DND-41 (cell line): ENCODE measurements at regions not wholly inside any gene's neighbourhood (a gene's known extent, or its start where the extent isn't known, plus 50 kb on each side); places are given as distances from the start of the nearest gene placed in this dataset.
"Not testable (repeated sequence)": the region's sequence is repeated elsewhere in the genome, so short reads cannot be mapped to it uniquely, and the experiment has no call there.

Experiments
- ATAC-seq: fragments of 200-7000 bp; cut with Tn5 transposase; 3 replicates; pipeline ENCODE4 v1.9.1; 2021; ENCODE audit warnings: low read depth; ENCODE audit not compliant: insufficient read depth
- DNase-seq: peaks from one replicate; pipeline ENCODE4 v3.0.0-alpha.2; 2020
- H2AFZ ChIP-seq: 2 replicates; pipeline ENCODE4 v1.6.0; 2012; ENCODE audit warnings: low read depth, low read length
- H3K27ac ChIP-seq: 2 replicates; pipeline ENCODE4 v1.5.1; 2012; ENCODE audit warnings: low read length, inconsistent platforms
- H3K27me3 ChIP-seq: fragments of 200-600 bp; sonication (generic); 2 replicates; pipeline ENCODE4 v1.6.0; 2012; ENCODE audit warnings: low read length, mild to moderate bottlenecking, inconsistent platforms; ENCODE audit not compliant: insufficient read depth, poor library complexity
- H3K36me3 ChIP-seq: 2 replicates; pipeline ENCODE4 v1.5.1; 2012; ENCODE audit warnings: low read length, inconsistent platforms; ENCODE audit not compliant: insufficient read depth
- H3K4me1 ChIP-seq: 2 replicates; pipeline ENCODE4 v1.5.1; 2012; ENCODE audit warnings: mild to moderate bottlenecking, low read length; ENCODE audit not compliant: insufficient read depth
- H3K4me2 ChIP-seq: 2 replicates; pipeline ENCODE4 v1.6.0; 2012; ENCODE audit warnings: mild to moderate bottlenecking, moderate library complexity, low read length, inconsistent platforms; ENCODE audit not compliant: insufficient read depth
- H3K4me3 ChIP-seq, 2 experiments: fragments of 200-600 bp in 1 of 2; shearing (Covaris generic) in 1 of 2; 2 replicates each; pipeline ENCODE4 v1.5.1; 2012 to 2016; ENCODE audit warnings: inconsistent platforms in 2 of 2, low read length in 2 of 2, mild to moderate bottlenecking in 2 of 2, low read depth in 1 of 2, moderate library complexity in 1 of 2
- H3K79me2 ChIP-seq: 2 replicates; pipeline ENCODE4 v1.6.0; 2012; ENCODE audit warnings: low read length, inconsistent platforms; ENCODE audit not compliant: insufficient read depth
- H3K9ac ChIP-seq: 2 replicates; pipeline ENCODE4 v1.6.0; 2012; ENCODE audit warnings: low read depth, mild to moderate bottlenecking, inconsistent platforms, low read length, moderate library complexity
- H3K9me3 ChIP-seq: 2 replicates; pipeline ENCODE4 v1.5.1; 2012; ENCODE audit warnings: low read length, moderate library complexity, mild to moderate bottlenecking, inconsistent platforms; ENCODE audit not compliant: insufficient read depth, severe bottlenecking
- H4K20me1 ChIP-seq: 2 replicates; pipeline ENCODE4 v1.6.0; 2012; ENCODE audit warnings: low read length; ENCODE audit not compliant: insufficient read depth
- CTCF ChIP-seq: IDR thresholded peaks from 2 replicates; pipeline ENCODE4 v1.5.1; 2012; ENCODE audit warnings: borderline replicate concordance, low read length, moderate library complexity, mild to moderate bottlenecking; ENCODE audit not compliant: poor library complexity, severe bottlenecking; ENCODE audit errors: extremely low read depth
- EZH2 ChIP-seq: IDR thresholded peaks from 3 replicates; pipeline ENCODE4 v1.6.1; 2012; ENCODE audit warnings: borderline replicate concordance, low read depth, mild to moderate bottlenecking, moderate library complexity, low read length, inconsistent platforms; ENCODE audit not compliant: severe bottlenecking

GRCh38 chr5:118466418-118466817, 521.9 kb downstream of the DTWD2 start:
- ATAC-seq (no peak), DNase-seq (no peak)
- Histone ChIP-seq H3K79me2 (no peaks in the 10 kb centered on the region), H3K4me1 (no peaks in the 10 kb centered on the region), H3K9me3 (no peaks in the 10 kb centered on the region), H3K4me3 (no peak overlapping the region), H3K36me3 (no peaks in the 10 kb centered on the region), H3K27ac (no peak overlapping the region), H3K9ac (no peak overlapping the region), H4K20me1 (no peaks in the 10 kb centered on the region; the same call in 1 of the 2 replicates), H2AFZ (no peak overlapping the region), H3K27me3 (no peaks in the 10 kb centered on the region), H3K4me2 (no peak overlapping the region)
- TF ChIP-seq EZH2, result no peak
- TF ChIP-seq CTCF, result no peak

GRCh38 chr5:118462276-118462675, 526.1 kb downstream of the DTWD2 start:
- not testable (repeated sequence) for H3K9ac ChIP-seq, H2AFZ ChIP-seq, DNase-seq, H4K20me1 ChIP-seq, H3K27ac ChIP-seq, H3K4me2 ChIP-seq, H3K36me3 ChIP-seq, H3K79me2 ChIP-seq, H3K4me1 ChIP-seq, ATAC-seq, H3K9me3 ChIP-seq, H3K4me3 ChIP-seq, H3K27me3 ChIP-seq

- H3K4me1 ChIP-seq, result no peaks in the 10 kb centered on the region
- no peak for TF ChIP-seq CTCF
- TF ChIP-seq EZH2, result no peak
- no peak overlapping the region for H3K9ac ChIP-seq
- no peak overlapping the region for H3K4me3 ChIP-seq
- no peaks in the 10 kb centered on the region for H3K9me3 ChIP-seq
- H3K79me2 ChIP-seq, result no peaks in the 10 kb centered on the region
- no peaks in the 10 kb centered on the region for H4K20me1 ChIP-seq
- no peaks in the 10 kb centered on the region for H3K36me3 ChIP-seq
- DNase-seq (no peak), ATAC-seq (no peak)
- no peak overlapping the region for H2AFZ ChIP-seq
- H3K27ac ChIP-seq, result no peak overlapping the region
- no peak overlapping the region for H3K4me2 ChIP-seq
- H3K27me3 ChIP-seq, result no peaks in the 10 kb centered on the region
Observed at GRCh38 chr5:118461436-118461835, 526.9 kb downstream of the DTWD2 start.

GRCh38 chr5:118459490-118459889, 528.9 kb downstream of the DTWD2 start:
- Histone ChIP-seq H3K27me3 (no peaks in the 10 kb centered on the region), H3K9me3 (no peaks in the 10 kb centered on the region), H3K4me3 (no peak overlapping the region), H4K20me1 (no peaks in the 10 kb centered on the region), H3K36me3 (no peaks in the 10 kb centered on the region), H3K27ac (no peak overlapping the region), H3K4me1 (no peaks in the 10 kb centered on the region), H2AFZ (no peak overlapping the region), H3K9ac (no peak overlapping the region), H3K4me2 (no peak overlapping the region), H3K79me2 (no peaks in the 10 kb centered on the region)
- no peak for DNase-seq
- TF ChIP-seq EZH2 (no peak), CTCF (no peak)
- ATAC-seq, result no peak
